NCI-H1092 (cell line): ENCODE measurements at regions not wholly inside any gene's neighbourhood (a gene's known extent, or its start where the extent isn't known, plus 50 kb on each side); places are given as distances from the start of the nearest gene placed in this dataset.

Experiments
- DNase-seq: peaks from one replicate; lab custom pipeline; 2025; lab: John Stamatoyannopoulos, UW

DNA sequence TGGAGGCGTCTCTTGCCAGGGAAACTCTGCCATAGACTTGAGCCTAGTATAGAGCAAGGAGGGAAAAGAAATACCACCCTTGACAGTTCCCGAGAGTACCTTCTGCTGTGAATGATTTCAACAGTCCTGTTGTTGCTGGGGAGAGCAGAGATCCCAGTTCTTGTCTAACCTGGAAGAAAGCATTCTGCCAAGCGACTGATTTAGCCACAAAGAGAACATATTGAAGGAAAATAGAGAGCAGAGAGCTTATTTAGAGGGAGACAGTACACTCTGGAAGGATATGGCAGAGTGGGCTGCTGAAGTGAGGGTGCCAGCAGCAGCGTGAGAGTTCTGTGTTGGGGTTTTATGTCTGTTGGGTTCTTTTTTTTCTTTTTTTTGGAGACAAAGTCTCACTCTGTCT, 966.9 kb upstream of the TMEM132C start:
- no peak for DNase-seq

GRCh38 chr12:127300753-127301152, 966.2 kb upstream of the TMEM132C start:
- DNase-seq: no peak

- no peak for DNase-seq
These were observed 965.1 kb upstream of the TMEM132C start for GRCh38 chr12:127301876-127302275.

GRCh38 chr12:127304751-127305725, 961.9 kb upstream of the TMEM132C start:
- DNase-seq: no peak

- DNase-seq: no peak
These were observed 960.3 kb upstream of the TMEM132C start for GRCh38 chr12:127306604-127307215.

DNA sequence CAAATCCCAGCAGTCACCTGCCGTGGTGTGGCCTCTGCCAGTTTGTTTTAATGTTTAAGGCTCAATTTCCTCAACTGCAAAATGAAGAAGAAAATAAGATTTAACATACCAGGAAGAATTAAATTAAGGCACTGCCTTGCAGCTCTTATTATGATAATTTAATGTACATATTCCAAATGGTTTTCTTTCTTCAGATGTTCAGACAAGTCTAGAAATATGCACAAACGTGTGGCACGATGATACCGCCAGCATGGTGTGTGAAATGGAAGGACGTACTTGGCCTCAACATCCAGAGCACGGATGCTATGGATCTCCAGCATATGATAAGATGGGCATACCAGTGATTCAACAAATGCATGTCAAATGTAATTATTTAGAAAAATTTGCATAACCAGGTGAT, 959.4 kb upstream of the TMEM132C start:
- DNase-seq: no peak

DNA sequence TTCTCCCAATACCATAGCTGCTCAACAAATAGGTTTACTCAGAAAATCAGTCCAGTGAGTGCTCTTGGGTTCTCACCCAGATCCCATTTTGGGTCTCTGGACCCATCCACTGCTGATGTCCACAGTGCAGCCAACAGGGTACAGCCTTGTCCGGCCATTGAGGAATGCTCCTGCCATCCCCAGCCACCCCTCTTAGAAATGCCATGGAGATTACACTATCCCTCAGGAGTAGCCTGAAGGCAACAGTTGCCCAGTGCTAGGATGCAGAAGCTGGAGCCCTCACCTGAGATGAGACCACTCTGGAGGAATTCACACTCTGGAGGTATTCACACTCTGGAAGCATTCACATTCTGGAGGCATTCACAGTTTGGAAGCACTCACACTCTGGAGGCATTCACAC, 958.8 kb upstream of the TMEM132C start:
- DNase-seq: no peak

DNA sequence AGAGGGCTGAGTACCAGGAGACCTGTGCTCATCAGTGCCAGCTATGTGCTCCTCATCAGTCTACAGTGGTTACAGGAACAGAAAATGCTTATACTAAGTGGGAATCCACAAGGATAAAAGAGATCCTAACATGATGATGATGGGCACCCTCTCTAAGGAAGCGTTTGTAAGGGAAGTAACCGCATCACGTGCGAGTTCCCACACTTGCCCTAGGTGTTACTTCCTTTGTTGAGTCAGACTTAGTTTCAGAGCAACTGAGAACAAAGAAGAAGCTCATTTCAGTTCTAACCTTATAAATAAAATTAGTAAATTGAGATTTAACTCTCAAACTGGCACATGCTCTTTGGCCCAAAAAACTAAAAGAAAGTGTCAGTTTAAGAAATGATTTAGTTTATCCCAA, 956.4 kb upstream of the TMEM132C start:
- DNase-seq: no peak

GRCh38 chr12:127311720-127312364, 955.1 kb upstream of the TMEM132C start:
- no peak for DNase-seq

- no peak for DNase-seq
These were observed 942.3 kb upstream of the TMEM132C start for GRCh38 chr12:127324681-127325080.

DNA sequence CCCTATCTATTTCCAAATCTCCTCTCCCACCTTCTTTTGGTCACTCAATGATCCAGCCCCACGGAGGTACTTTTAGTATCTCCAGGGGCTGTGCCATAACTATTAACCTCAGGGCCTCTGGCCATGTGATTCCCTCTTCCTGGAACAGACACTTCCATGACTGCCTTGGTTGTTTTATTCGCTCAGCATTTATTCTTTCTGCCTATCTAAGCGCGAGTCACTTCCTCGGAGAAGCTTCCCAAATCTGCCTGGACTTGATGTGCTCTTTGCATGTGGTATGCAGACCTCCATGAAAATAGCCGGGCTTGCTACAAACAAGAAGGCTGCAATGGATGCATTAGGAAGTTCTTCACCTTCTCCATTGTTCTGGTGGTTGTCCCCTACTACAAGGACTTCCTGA, 939.0 kb upstream of the TMEM132C start:
- DNase-seq: no peak

DNA sequence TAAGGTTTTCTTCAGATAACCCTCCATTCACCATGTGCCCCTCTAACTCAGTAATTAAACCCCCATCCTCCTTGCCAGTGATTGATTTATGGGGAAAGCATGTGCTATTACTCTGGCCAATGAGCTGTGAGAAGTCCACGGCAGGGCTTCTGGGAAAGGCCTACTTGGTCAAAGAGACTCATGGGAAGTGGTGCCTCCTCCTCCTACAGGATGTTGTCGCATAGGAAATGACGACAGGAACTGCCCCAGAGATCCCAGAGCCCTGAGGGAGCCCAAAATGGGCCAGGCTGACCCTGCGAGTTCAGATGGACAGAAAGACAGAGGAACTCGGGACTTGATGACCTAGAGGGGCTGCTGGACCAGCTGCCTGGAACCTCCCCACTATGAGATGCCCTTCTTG, 938.1 kb upstream of the TMEM132C start:
- no peak for DNase-seq

DNA sequence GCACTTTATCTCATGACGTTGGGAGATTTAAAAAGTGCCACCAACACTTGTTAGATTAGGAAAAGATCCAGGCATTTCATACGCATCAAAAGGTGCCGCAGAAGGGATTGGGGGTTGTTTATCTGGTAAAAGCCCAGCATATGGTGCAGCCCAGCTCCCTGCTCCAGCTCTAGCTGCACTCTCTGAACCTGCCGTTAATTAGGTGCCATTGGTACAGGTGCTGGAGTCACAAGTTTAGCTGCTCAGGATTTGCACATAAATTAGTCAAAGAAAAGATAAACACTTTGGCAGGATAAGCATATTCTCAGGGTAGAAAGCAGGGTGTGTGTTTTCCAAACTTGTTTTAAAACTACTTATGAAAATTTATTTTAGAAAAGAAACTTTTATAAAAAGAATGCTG, 932.6 kb upstream of the TMEM132C start:
- no peak for DNase-seq

- DNase-seq: no peak
These were observed 931.9 kb upstream of the TMEM132C start for GRCh38 chr12:127334912-127335644.

DNA sequence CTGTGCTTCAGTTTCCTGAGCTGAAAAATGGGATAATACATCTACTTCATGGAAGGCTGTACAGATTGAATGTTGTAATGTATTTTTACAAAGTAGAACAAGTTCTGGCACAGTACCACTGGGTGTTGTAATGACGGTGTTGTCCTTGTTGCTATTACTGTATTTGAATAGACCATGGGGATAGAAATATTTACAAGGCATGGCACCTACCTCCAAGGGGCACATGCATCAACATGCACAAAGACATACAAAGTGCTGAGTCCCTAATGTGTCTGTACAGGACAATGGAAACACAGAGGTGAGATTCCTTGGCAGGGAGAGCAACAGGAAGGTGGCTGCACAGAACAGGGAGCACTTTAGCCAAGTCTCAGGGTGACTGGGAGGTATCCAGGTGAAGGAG, 930.6 kb upstream of the TMEM132C start:
- DNase-seq: no peak

DNA sequence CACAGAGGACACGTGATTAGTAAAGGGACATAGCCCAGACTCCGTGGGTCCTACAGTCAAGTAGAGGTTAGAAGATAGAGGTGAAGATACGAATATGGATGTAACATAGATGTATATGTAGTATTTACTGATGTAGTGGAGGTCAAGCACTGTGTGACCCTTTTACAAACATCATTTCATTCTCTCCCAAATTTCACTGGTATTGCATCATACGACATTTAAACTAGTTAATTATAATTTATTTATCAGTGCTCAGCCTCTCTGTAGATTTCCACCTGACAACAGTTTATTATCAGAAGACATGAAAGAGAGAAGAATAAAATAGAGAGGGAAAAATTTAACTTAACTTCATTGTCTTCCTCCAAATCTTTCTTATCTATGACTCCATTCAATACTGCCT, 927.9 kb upstream of the TMEM132C start:
- DNase-seq: no peak

DNA sequence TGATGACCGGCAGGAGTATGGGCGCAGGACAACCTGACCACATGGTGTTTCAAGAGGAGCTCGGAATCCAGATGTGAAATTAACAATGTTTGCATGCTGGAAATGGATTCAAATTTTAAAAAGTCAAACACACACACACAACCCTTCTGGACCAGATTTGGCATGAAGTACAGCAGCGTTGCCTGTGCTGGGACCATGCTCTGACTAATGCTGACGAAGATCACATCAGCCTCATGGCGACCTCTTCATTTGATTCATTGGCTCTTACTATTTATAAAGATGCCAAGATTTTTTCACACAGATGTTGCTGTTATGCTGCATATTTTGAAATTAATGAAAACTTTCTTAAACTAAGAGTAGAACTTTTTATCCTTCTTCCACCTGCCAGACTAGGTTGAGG, 926.6 kb upstream of the TMEM132C start:
- no peak for DNase-seq

- DNase-seq: no peak
These were observed 924.1 kb upstream of the TMEM132C start for GRCh38 chr12:127342861-127343260.

DNA sequence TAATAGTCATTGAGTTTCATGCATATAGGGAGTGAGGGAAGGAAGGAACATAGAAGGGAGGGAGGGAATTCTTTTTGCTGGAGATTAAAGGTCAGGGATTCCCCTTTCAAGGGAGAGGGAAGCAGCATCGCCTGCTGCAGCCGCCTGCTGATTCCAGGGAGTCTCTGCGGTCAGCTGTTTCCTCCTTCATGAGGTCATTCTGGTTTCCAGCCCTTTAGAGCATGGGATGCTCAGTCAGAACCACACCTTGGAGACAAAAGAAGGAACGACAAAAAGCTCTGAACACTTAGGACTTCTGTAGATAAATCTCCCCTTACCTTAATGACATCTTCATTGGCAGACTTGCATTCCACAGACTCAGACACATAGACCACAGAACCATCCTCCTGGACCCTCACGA, 923.0 kb upstream of the TMEM132C start:
- DNase-seq: no peak

DNA sequence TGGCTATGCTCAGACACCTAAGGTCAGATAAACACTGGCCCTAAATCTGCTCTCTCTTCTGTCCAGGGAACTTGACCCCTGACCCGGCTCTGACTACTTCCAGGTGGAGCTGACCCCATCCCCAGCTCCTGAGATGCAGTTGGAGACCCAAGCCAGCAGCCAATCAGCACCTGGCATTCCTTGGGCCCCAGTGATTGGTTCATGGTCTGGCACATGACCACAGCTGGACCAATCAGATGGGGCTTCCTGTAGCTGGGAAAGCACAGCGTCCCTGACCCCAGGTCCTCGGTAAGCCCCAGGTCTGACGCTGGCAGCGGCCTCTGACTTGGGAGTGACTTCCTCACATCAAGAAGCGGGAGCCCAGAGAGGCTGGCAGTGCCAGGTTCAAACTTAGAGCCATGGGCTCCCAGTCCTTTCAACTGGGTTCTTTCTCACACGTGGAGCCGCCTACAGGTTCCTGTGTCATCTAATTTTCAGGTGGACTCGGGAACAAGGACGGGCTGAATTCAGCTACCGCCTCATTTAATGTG, 915.4 kb upstream of the TMEM132C start:
- no peak for DNase-seq

DNA sequence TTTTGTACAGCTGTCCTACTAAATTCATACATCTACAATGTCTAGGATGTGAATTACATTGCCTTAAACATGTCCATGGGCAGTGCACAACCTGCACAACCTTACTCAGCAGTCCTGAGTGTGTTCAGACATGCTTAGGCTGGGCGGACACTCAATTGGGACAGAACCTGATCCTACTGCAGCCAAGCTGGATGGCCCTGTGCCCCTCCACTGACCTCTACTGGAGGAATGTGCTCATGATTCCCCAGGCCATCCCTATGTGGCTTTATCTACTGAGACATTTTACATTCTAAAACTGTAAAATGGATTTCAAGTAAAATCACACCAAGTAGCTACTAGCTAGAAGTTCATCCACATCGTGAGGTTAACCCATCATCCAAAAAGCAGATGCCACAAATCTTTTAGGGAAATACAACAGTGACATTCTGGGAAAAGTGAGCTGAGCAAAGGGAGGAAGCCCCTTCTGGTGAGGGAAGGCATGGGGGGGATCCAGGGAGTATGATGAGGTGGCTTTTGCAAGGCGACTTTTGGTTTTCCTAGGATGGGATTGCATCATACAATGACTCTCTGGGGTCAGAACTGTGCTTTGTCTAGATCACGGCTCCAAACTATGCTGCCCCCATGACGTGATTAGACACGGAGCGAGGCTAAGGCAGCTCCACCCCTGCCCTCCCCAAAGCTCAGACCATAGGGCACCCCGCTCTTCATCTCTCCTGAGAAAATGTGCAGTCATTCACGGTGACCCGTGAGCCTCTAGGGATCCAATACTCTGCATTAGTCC, 911.7 kb upstream of the TMEM132C start:
- no peak for DNase-seq
